GM23248 (cell line): ENCODE measurements at regions not wholly inside any gene's neighbourhood (a gene's known extent, or its start where the extent isn't known, plus 50 kb on each side); places are given as distances from the start of the nearest gene placed in this dataset.

Source experiments
- DNase-seq: peaks from one replicate; pipeline ENCODE4 v3.0.0-alpha.2; 2015
- H2AFZ ChIP-seq: fragments of 200-600 bp; sonication (generic); 2 replicates; pipeline ENCODE4 v1.6.1; 2016; ENCODE audit warnings: antibody characterized with exemption
- H3F3A ChIP-seq: fragments of 200-600 bp; sonication (generic); 2 replicates; pipeline ENCODE4 v1.6.1; 2016; ENCODE audit warnings: mild to moderate bottlenecking, antibody characterized with exemption, mixed run types; ENCODE audit not compliant: insufficient read depth
- H3K27ac ChIP-seq: fragments of 200-600 bp; sonication (generic); 2 replicates; pipeline ENCODE4 v1.5.1; 2016; ENCODE audit warnings: mild to moderate bottlenecking
- H3K27me3 ChIP-seq: fragments of 200-600 bp; sonication (generic); replicated peaks from 2 replicates; pipeline ENCODE4 v1.6.1; 2016; ENCODE audit warnings: mild to moderate bottlenecking; ENCODE audit not compliant: insufficient read depth
- H3K36me3 ChIP-seq: fragments of 200-600 bp; sonication (generic); 2 replicates; pipeline ENCODE4 v1.6.1; 2016; ENCODE audit warnings: low read depth, mild to moderate bottlenecking
- H3K4me1 ChIP-seq: fragments of 200-600 bp; sonication (generic); 2 replicates; pipeline ENCODE4 v1.6.1; 2016; ENCODE audit warnings: mild to moderate bottlenecking; ENCODE audit not compliant: insufficient read depth
- H3K4me2 ChIP-seq: fragments of 200-600 bp; sonication (generic); one replicate; pipeline ENCODE4 v1.6.1; 2016; ENCODE audit warnings: mild to moderate bottlenecking; ENCODE audit not compliant: unreplicated experiment
- H3K4me3 ChIP-seq: fragments of 200-600 bp; sonication (generic); 2 replicates; pipeline ENCODE4 v1.5.1; 2016; ENCODE audit warnings: mild to moderate bottlenecking
- H3K79me2 ChIP-seq: fragments of 200-600 bp; sonication (generic); 2 replicates; pipeline ENCODE4 v1.6.1; 2016; ENCODE audit warnings: mild to moderate bottlenecking; ENCODE audit not compliant: insufficient read depth
- H3K9ac ChIP-seq: fragments of 200-600 bp; sonication (generic); 2 replicates; pipeline ENCODE4 v1.6.1; 2016; ENCODE audit warnings: mild to moderate bottlenecking
- H3K9me2 ChIP-seq: fragments of 200-600 bp; sonication (generic); 2 replicates; pipeline ENCODE4 v1.6.1; 2016; ENCODE audit warnings: mixed run types, mild to moderate bottlenecking, moderate library complexity; ENCODE audit not compliant: insufficient read depth
- H3K9me3 ChIP-seq: fragments of 200-600 bp; sonication (generic); one replicate; pipeline ENCODE4 v1.6.1; 2017; ENCODE audit warnings: low read depth
- H4K20me1 ChIP-seq: fragments of 200-600 bp; sonication (generic); 2 replicates; pipeline ENCODE4 v1.6.0; 2016; ENCODE audit not compliant: insufficient read depth
- EZH2 ChIP-seq: fragments of 200-600 bp; sonication (generic); IDR thresholded peaks from 2 replicates; pipeline ENCODE4 v1.6.1; 2018; ENCODE audit warnings: antibody characterized with exemption, mild to moderate bottlenecking; ENCODE audit not compliant: insufficient read depth, poor library complexity, severe bottlenecking
- EZH2phosphoT487 ChIP-seq: fragments of 200-600 bp; sonication (generic); IDR thresholded peaks from 2 replicates; pipeline ENCODE4 v1.6.1; 2018; ENCODE audit warnings: antibody characterized with exemption, moderate library complexity, mild to moderate bottlenecking, low read depth; ENCODE audit not compliant: insufficient read depth
- WGBS, 2 experiments: methylation state at CpG; one replicate each; pipeline ENCODE4 v1.1.6; 2015 to 2017; ENCODE audit warnings: low lambda C conversion rate in 2 of 2, low coverage in 1 of 2; ENCODE audit errors: missing lambda C conversion rate in 2 of 2; 5-methylcytosine and 5-hydroxymethylcytosine counted together
- in situ Hi-C: fragments of 300-500 bp; cut with MboI; formaldehyde crosslinking; loops from 2 replicates; pipeline ENCODE4 v1.15.0; 2020

DNA sequence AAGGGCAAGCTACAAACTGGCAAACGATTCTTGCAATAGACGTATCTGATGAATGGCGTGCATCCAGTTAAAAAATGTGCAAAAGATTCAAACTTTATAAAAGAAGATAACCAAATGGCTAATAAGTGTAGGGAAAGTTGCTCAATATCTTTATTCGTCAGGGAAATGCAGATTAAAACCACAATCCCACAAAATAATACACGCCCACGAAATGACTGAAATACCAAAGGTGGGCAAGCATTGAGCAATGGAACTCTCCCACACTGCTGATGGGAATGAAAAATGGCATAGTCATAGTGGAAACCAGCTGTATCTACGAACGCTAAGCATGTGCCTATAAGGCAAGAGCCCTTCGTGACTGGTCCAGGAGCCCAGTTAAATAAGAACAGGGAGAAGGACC lies 168.6 kb upstream of the SIX2 start:
- WGBS, 2 experiments: 2 to 3% methylated on average over 9 of the region's 9 CpGs
- in situ Hi-C loops: no loop called here
- Histone ChIP-seq H3K36me3 (no peaks in the 10 kb centered on the region), H3K4me1 (peaks cover 68% of the 10 kb centered on the region), H3K4me2 (peak overlapping the region; percentile 31), H3K27ac (peak overlapping the region; percentile 92), H3K9me3 (no peaks in the 10 kb centered on the region), H3K79me2 (no peaks in the 10 kb centered on the region), H4K20me1 (no peaks in the 10 kb centered on the region), H3K9ac (peak overlapping the region; percentile 65), H3F3A (peaks cover 44% of the 10 kb centered on the region), H3K4me3 (no peak overlapping the region), H2AFZ (no peak overlapping the region), H3K27me3 (no peaks in the 10 kb centered on the region), H3K9me2 (no peaks in the 10 kb centered on the region)
- DNase-seq: peak; percentile 98
- TF ChIP-seq EZH2phosphoT487 (0 out of 2 replicates have a peak, but pooled peaks have one; percentile 75), EZH2 (no peak)

DNA sequence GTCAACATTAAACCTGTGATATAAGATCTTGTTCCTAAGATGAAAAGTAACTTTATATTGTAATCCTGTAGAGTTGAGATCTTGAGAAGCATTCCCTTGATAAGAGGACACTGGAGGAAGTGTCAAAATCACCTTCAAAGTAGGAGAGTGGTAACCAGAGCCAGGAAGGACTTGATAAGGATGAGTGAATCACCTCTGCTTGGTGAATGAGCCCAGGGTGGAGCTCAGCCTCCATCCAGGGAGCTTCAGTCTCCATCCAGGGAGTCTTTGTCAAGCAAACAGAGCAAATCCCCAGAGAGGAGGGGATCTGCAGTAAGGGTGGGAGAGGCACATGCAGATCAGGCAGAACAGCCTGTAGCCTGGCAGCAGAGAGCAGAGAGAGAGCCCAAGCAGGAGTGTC lies 167.1 kb upstream of the SIX2 start:
- DNase-seq: peak; percentile 15
- Histone ChIP-seq H3K27ac (no peak overlapping the region), H2AFZ (no peak overlapping the region), H4K20me1 (no peaks in the 10 kb centered on the region), H3K27me3 (no peaks in the 10 kb centered on the region), H3K9me2 (no peaks in the 10 kb centered on the region), H3K9ac (no peak overlapping the region), H3K79me2 (no peaks in the 10 kb centered on the region), H3K9me3 (no peaks in the 10 kb centered on the region), H3F3A (peaks cover 55% of the 10 kb centered on the region), H3K4me2 (no peak overlapping the region), H3K4me3 (no peak overlapping the region), H3K36me3 (no peaks in the 10 kb centered on the region), H3K4me1 (peaks cover 71% of the 10 kb centered on the region)
- in situ Hi-C loops: no loop called here
- TF ChIP-seq EZH2 (no peak), EZH2phosphoT487 (no peak)

DNA sequence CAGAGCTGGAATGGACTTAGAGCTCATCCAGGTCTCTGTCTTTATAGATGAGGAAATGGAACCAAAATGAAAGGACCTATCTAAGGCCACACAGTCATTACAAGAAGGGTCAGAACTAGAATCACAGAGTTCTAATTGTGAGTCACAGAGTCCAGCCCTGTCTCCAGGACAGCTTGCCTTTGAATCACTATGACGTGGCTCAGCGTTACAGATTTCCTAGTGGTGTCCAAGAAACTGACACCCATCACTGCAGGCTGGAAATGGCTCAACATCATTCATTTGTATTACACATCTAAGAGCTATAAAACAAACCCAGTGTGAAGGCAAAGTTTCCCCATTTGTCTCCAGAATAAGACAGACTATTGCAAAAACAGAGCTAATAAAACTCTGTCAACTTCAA lies 164.3 kb upstream of the SIX2 start:
- peak overlapping the region; percentile 15; the same call in 1 of the 2 replicates for H3K4me3 ChIP-seq
- H3K36me3 ChIP-seq: no peaks in the 10 kb centered on the region
- H3K4me2 ChIP-seq: peak overlapping the region; percentile 54
- H3K27me3 ChIP-seq: no peaks in the 10 kb centered on the region; the same call in 1 of the 2 replicates
- H4K20me1 ChIP-seq: no peaks in the 10 kb centered on the region
- no peaks in the 10 kb centered on the region for H3K9me2 ChIP-seq
- peak; percentile 97 for DNase-seq
- H3K9ac ChIP-seq: peak overlapping the region; percentile 41
- peaks cover 45% of the 10 kb centered on the region for H3K4me1 ChIP-seq
- no peaks in the 10 kb centered on the region for H3K79me2 ChIP-seq
- no peaks in the 10 kb centered on the region for H3K9me3 ChIP-seq
- H3K27ac ChIP-seq: peak overlapping the region; percentile 81
- H2AFZ ChIP-seq: no peak overlapping the region
- WGBS, 2 experiments: 0 to 3% methylated on average over 2 of the region's 2 CpGs
- peaks cover 51% of the 10 kb centered on the region for H3F3A ChIP-seq
- TF ChIP-seq EZH2 (no peak), EZH2phosphoT487 (no peak)
- in situ Hi-C loops: no loop called here

DNA sequence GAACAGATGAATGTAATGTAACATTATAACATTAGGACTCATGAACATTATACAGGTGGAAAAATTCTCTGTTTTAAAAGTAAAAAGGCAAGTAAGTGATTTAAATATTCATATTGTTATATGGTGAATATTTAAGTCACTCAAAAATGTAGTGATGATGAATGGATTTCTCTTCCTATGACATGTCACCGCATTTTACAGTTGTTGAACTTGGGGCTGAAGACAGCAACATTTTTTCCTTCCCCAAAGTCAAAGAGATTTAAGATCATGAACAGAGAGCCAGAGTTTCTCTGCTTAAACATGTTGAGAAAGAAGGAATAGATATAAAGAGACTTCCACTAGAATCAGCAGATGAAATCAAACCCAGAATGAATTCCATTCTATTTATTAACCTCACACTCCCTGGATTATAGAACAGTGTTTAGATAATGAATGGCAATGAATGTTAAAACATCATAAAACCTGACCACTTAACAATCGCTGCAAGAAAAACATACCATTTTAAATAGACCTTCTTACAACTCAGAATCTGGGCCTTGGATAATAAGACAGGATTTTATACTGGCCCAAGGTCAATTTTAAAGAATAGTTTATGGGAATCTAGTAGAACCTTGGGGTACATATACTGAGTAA lies 163.6 kb upstream of the SIX2 start:
- Histone ChIP-seq H3K9ac (peak overlapping the region; percentile 41), H3K36me3 (no peaks in the 10 kb centered on the region), H3F3A (peaks cover 47% of the 10 kb centered on the region), H3K9me3 (no peaks in the 10 kb centered on the region), H3K27me3 (no peaks in the 10 kb centered on the region; the same call in 1 of the 2 replicates), H3K27ac (peak overlapping the region; percentile 81), H4K20me1 (no peaks in the 10 kb centered on the region), H3K79me2 (no peaks in the 10 kb centered on the region), H2AFZ (no peak overlapping the region), H3K4me2 (peak overlapping the region; percentile 54), H3K4me1 (peaks cover 40% of the 10 kb centered on the region), H3K4me3 (peak overlapping the region; percentile 15; the same call in 1 of the 2 replicates), H3K9me2 (no peaks in the 10 kb centered on the region)
- in situ Hi-C loops: no loop called here
- TF ChIP-seq EZH2 (no peak), EZH2phosphoT487 (no peak)
- WGBS, 2 experiments: 63 to 72% methylated on average over 2 of the region's 2 CpGs
- DNase-seq: peak; percentile 21
